ENCODE measurements at regions not wholly inside any gene's neighbourhood (a gene's known extent, or its start where the extent isn't known, plus 50 kb on each side); places are given as distances from the start of the nearest gene placed in this dataset.

GRCh38 chr9:38271666-38272241 is 120.7 kb upstream of the ALDH1B1 start:
- no peak for TF ChIP-seq CTCF (IDR thresholded peaks at IDR 0.05; ENCODE audit: low read depth, low read length, missing control alignments)

GRCh38 chr9:38269775-38270174 is 122.7 kb upstream of the ALDH1B1 start:
- no peak for DNase-seq (ENCODE audit: extremely low read depth, low read depth)
- TF ChIP-seq CTCF (IDR thresholded peaks at IDR 0.05; ENCODE audit: low read depth, low read length, missing control alignments) = no peak
- no peak overlapping the region for H3K4me3 ChIP-seq (replicated peaks; ENCODE audit: low read depth, low read length)

More at GRCh38 chr9:38271666-38272241, 120.7 kb upstream of the ALDH1B1 start:
- H3K4me3 ChIP-seq (replicated peaks; ENCODE audit: low read depth, low read length) = no peak overlapping the region
- DNase-seq (ENCODE audit: extremely low read depth, low read depth) = no peak

- no peak overlapping the region for H3K4me3 ChIP-seq (replicated peaks; ENCODE audit: low read depth, low read length)
- TF ChIP-seq CTCF (IDR thresholded peaks at IDR 0.05; ENCODE audit: low read depth, low read length, missing control alignments) = peak; percentile 27
- peak; percentile 9 for DNase-seq (ENCODE audit: extremely low read depth, low read depth)
These were observed 129.0 kb upstream of the ALDH1B1 start for GRCh38 chr9:38263532-38263931.

- no peak for TF ChIP-seq CTCF (IDR thresholded peaks at IDR 0.05; ENCODE audit: low read depth, low read length, missing control alignments)
These were observed 132.8 kb upstream of the ALDH1B1 start for GRCh38 chr9:38259519-38260218.

GRCh38 chr9:38259056-38259455 is 133.4 kb upstream of the ALDH1B1 start:
- no peak overlapping the region for H3K4me3 ChIP-seq (replicated peaks; ENCODE audit: low read depth, low read length)
- TF ChIP-seq CTCF (IDR thresholded peaks at IDR 0.05; ENCODE audit: low read depth, low read length, missing control alignments) = no peak
- no peak for DNase-seq (ENCODE audit: extremely low read depth, low read depth)

More at GRCh38 chr9:38259519-38260218, 132.8 kb upstream of the ALDH1B1 start:
- no peak overlapping the region for H3K4me3 ChIP-seq (replicated peaks; ENCODE audit: low read depth, low read length)
- DNase-seq (ENCODE audit: extremely low read depth, low read depth) = no peak

- no peak for TF ChIP-seq CTCF (IDR thresholded peaks at IDR 0.05; ENCODE audit: low read depth, low read length, missing control alignments)
- DNase-seq (ENCODE audit: extremely low read depth, low read depth) = no peak
- H3K4me3 ChIP-seq (replicated peaks; ENCODE audit: low read depth, low read length) = no peak overlapping the region
These were observed 134.8 kb upstream of the ALDH1B1 start for GRCh38 chr9:38257626-38258215.
